Stomach (tissue), 8 donors: ENCODE measurements at regions not wholly inside any gene's neighbourhood (a gene's known extent, or its start where the extent isn't known, plus 50 kb on each side); places are given as distances from the start of the nearest gene placed in this dataset.

Experiments
- DNase-seq, 2 donors: peaks; one replicate each; pipeline versions ENCODE4 v3.0.0 to v3.0.0-alpha.2; 2013 to 2019
- H3K27ac ChIP-seq, 5 donors: fragments of 200-600 bp in 4 of 5; sonication (generic) in 4 of 5; one replicate each; pipeline ENCODE4 v1.5.1; 2013 to 2019; ENCODE audit warnings: mild to moderate bottlenecking in 1 of 5, moderate library complexity in 1 of 5
- H3K27me3 ChIP-seq, 3 donors: fragments of 200-600 bp; sonication (generic); one replicate each; pipeline ENCODE4 v1.5.1; 2017 to 2019; ENCODE audit warnings: mixed run types in 1 of 3
- H3K36me3 ChIP-seq, 4 donors: fragments of 200-600 bp; sonication (generic); 1 replicate in 3 of 4; 2 replicates in 1 of 4; pipeline ENCODE4 v1.5.1; 2016 to 2019
- H3K4me1 ChIP-seq, 4 donors: fragments of 200-600 bp; sonication (generic); one replicate each; pipeline ENCODE4 v1.5.1; 2016 to 2019
- H3K4me3 ChIP-seq, 4 donors: fragments of 200-600 bp; sonication (generic) in 3 of 4; one replicate each; pipeline ENCODE4 v1.5.1; 2016 to 2019; ENCODE audit warnings: mild to moderate bottlenecking in 1 of 4
- H3K9me3 ChIP-seq, 4 donors: fragments of 200-600 bp; sonication (generic); one replicate each; pipeline ENCODE4 v1.5.1; 2016 to 2019
- CTCF ChIP-seq, 7 experiments: fragments of 450-650 bp in 4 of 7; fragments of 200-600 bp in 3 of 7; sonication (generic) in 3 of 7; IDR thresholded peaks; one replicate each; pipeline ENCODE4 v1.5.1; 2016 to 2019; ENCODE audit warnings: antibody characterized with exemption in 7 of 7, control low read depth in 2 of 7, mild to moderate bottlenecking in 1 of 7
- EP300 ChIP-seq: sonication (generic); formaldehyde crosslinking; IDR thresholded peaks from one replicate; pipeline ENCODE4 v1.6.1; 2017; ENCODE audit warnings: antibody characterized with exemption
- POLR2A ChIP-seq, 4 donors: fragments of 450-650 bp; IDR thresholded peaks; one replicate each; pipeline ENCODE4 v1.6.1; 2016; ENCODE audit warnings: antibody characterized with exemption in 4 of 4, control low read depth in 2 of 4, mild to moderate bottlenecking in 1 of 4, moderate library complexity in 1 of 4
- POLR2AphosphoS5 ChIP-seq, 3 donors: sonication (generic); formaldehyde crosslinking; IDR thresholded peaks; one replicate each; pipeline ENCODE4 v1.6.1; 2016; ENCODE audit warnings: antibody characterized with exemption in 3 of 3
- WGBS, 5 donors: extraction: QIAGEN DNeasy Blood & Tissue Kit in 3 of 5; methylation state at CpG; one replicate each; pipeline versions ENCODE4 v1.1.5 to v1.1.7; 2013 to 2018; 5-methylcytosine and 5-hydroxymethylcytosine counted together
- intact Hi-C: fragments of 100-400 bp; cut with DNase I; formaldehyde crosslinking; loops from one replicate; pipeline ENCODE4 v1.15.1; 2023; ENCODE audit warnings: low total_unique reads
- donor health status: healthy with polysubstance abuse.
- donor health status: Bipolar disorder and iron deficiency.
- donor health status: healthy.

- Histone ChIP-seq H3K36me3 (no peaks in the 10 kb centered on the region), H3K4me1 (no peaks in the 10 kb centered on the region), H3K27ac (no peak overlapping the region), H3K27me3 (no peaks in the 10 kb centered on the region), H3K4me3 (no peak overlapping the region), H3K9me3 (no peaks in the 10 kb centered on the region)
- WGBS, 5 donors: 42 to 48% (median 45%) methylated on average over 4 of the region's 4 CpGs
- no peak for TF ChIP-seq POLR2A (IDR thresholded peaks at IDR 0.05)
- no peak for TF ChIP-seq CTCF (IDR thresholded peaks at IDR 0.05)
- intact Hi-C loops: no loop called here
- DNase-seq: no peak
Observed at GRCh38 chr12:13582421-13582820, 385.9 kb downstream of the EMP1 start.

- no peaks in the 10 kb centered on the region for H3K27me3 ChIP-seq
- no peaks in the 10 kb centered on the region for H3K36me3 ChIP-seq
- intact Hi-C loops: no loop called here
- DNase-seq: no peak
- H3K27ac ChIP-seq: no peak overlapping the region
- no peak overlapping the region for H3K4me3 ChIP-seq
- no peak for TF ChIP-seq EP300
- TF ChIP-seq POLR2AphosphoS5 (IDR thresholded peaks at IDR 0.05): no peak
- TF ChIP-seq POLR2A (IDR thresholded peaks at IDR 0.05): no peak
- no peak for TF ChIP-seq CTCF (IDR thresholded peaks at IDR 0.05)
- H3K4me1 ChIP-seq: no peaks in the 10 kb centered on the region
- no peaks in the 10 kb centered on the region for H3K9me3 ChIP-seq
Observed at GRCh38 chr12:13581031-13581430, 384.5 kb downstream of the EMP1 start.

- WGBS, 5 donors: 86 to 96% (median 93%) methylated on average over 1 of the region's 1 CpG
- intact Hi-C loops: no loop called here
- Histone ChIP-seq H3K36me3 (no peaks in the 10 kb centered on the region), H3K9me3 (no peaks in the 10 kb centered on the region), H3K27ac (no peak overlapping the region), H3K4me3 (no peak overlapping the region), H3K4me1 (no peaks in the 10 kb centered on the region), H3K27me3 (no peaks in the 10 kb centered on the region)
- no peak for DNase-seq
- no peak for TF ChIP-seq POLR2A (IDR thresholded peaks at IDR 0.05)
- no peak for TF ChIP-seq CTCF (IDR thresholded peaks at IDR 0.05)
- no peak for TF ChIP-seq EP300
- no peak for TF ChIP-seq POLR2AphosphoS5 (IDR thresholded peaks at IDR 0.05)
Observed at GRCh38 chr12:13580206-13580605, 383.7 kb downstream of the EMP1 start.

- no peaks in the 10 kb centered on the region for H3K9me3 ChIP-seq
- DNase-seq: no peak
- H3K4me1 ChIP-seq: no peaks in the 10 kb centered on the region
- no peaks in the 10 kb centered on the region for H3K36me3 ChIP-seq
- no peaks in the 10 kb centered on the region for H3K27me3 ChIP-seq
- intact Hi-C loops: no loop called here
- TF ChIP-seq CTCF (IDR thresholded peaks at IDR 0.05): no peak
- no peak for TF ChIP-seq EP300
- TF ChIP-seq POLR2AphosphoS5 (IDR thresholded peaks at IDR 0.05): no peak
- no peak for TF ChIP-seq POLR2A (IDR thresholded peaks at IDR 0.05)
- 90 to 96% (median 93%) methylated on average over 3 of the region's 3 CpGs for WGBS, 5 donors
- no peak overlapping the region for H3K4me3 ChIP-seq
- no peak overlapping the region for H3K27ac ChIP-seq
Observed at GRCh38 chr12:13576935-13577500, 380.5 kb downstream of the EMP1 start.
